Astrocyte of the spinal cord (primary cell): ENCODE measurements at regions not wholly inside any gene's neighbourhood (a gene's known extent, or its start where the extent isn't known, plus 50 kb on each side); places are given as distances from the start of the nearest gene placed in this dataset.

Experiments used
- DNase-seq: peaks from one replicate; pipeline ENCODE4 v3.0.0; 2011; ENCODE audit warnings: low read depth, low spot score
- H3K4me3 ChIP-seq: 2 replicates; pipeline ENCODE4 v1.5.1; 2011; ENCODE audit warnings: low read depth, mild to moderate bottlenecking, low read length, moderate library complexity
- in situ Hi-C: cut with HindIII; loops from 2 replicates; pipeline ENCODE4 v1.10.0; 2017; ENCODE audit warnings: low sequenced_read_pairs
- TF ChIP-seq, protein P1 (sequence below): IDR thresholded peaks from 2 replicates; pipeline ENCODE4 v1.5.1; 2012; ENCODE audit warnings: low read depth, mild to moderate bottlenecking, low read length, inconsistent platforms

GRCh38 chr4:123624959-123625358 is 228.4 kb downstream of the SPRY1 start:
- TF ChIP-seq, protein P1, sequence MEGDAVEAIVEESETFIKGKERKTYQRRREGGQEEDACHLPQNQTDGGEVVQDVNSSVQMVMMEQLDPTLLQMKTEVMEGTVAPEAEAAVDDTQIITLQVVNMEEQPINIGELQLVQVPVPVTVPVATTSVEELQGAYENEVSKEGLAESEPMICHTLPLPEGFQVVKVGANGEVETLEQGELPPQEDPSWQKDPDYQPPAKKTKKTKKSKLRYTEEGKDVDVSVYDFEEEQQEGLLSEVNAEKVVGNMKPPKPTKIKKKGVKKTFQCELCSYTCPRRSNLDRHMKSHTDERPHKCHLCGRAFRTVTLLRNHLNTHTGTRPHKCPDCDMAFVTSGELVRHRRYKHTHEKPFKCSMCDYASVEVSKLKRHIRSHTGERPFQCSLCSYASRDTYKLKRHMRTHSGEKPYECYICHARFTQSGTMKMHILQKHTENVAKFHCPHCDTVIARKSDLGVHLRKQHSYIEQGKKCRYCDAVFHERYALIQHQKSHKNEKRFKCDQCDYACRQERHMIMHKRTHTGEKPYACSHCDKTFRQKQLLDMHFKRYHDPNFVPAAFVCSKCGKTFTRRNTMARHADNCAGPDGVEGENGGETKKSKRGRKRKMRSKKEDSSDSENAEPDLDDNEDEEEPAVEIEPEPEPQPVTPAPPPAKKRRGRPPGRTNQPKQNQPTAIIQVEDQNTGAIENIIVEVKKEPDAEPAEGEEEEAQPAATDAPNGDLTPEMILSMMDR: no peak
- in situ Hi-C loops: no loop called here
- H3K4me3 ChIP-seq: no peak overlapping the region
- DNase-seq: no peak

DNA sequence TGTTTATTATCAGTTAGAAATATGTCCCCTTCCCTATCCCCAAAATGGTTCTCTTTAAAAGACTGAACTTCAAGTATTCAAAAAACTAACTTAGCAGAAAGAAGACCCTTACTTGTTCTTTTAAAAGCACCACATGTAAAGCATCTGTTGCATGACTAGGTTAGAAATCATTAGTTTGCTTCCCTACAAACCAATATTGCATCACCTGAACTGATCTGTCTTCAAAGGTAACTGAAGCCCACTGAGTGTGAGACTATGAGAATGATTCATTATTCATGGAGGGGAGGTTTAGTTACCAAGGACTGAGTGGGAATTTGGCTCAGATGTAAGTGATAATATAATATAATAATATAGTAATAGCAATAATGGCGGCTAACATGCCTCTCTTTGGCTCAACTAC is 231.7 kb downstream of the SPRY1 start:
- TF ChIP-seq, protein P1: no peak
- no peak for DNase-seq
- in situ Hi-C loops: no loop called here
- H3K4me3 ChIP-seq: no peak overlapping the region

DNA sequence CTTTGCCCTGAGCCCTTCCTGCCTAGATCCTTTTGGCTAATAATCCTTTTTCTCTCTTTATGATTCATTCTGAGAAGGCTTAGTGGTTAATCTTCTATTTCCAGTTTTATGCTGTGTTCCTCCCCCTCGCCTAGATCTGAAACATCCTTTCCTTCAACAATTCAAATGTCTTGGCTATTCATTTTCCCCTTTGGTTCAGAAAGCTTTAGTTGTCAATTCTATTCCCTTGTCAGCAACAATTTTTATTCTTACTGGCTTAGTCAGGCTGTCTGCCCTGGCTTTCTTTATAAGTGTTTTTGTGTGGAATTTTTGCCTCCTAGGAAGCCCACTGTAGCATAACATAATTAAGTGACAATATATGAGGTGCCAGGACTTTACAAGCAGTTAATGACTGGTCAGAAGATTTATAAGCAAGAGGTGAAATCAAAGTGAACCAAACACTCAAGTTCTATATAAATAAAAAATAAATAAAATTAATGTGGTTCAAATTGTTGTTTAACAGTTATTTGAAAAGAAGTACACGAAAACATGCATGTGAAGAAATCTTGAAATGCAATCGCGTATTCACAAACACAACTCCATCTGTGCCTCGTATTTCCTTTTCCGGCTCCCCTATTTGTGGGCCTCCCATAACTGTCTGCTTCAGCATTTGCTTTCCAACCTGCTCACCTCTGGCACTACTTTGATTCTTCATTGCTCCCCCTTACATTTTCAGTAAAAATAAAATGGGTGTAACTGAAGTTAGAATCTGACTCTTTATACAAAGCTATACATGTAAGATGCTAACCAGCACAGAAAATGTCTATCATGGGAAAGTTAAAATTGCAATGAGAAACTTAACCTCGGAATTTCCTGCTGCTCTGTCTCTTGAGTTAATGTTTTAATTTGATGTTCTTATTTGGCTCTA is 235.4 kb downstream of the SPRY1 start:
- no peak for DNase-seq

DNA sequence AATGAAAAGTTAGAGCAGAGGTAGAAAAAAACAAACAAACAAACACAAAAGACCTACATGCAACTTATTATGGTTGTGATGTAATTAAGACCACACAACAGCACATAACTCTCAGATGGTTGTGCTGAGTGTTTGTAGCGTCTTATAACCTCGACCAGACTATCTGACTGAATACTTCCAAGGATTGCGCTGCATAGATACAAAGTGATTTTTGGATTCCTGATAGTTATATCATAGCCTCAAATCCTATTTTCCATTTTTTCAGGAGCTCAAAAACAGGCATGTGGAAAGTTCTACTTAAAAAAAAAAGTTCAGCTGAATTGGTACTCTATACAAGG is 236.1 kb downstream of the SPRY1 start:
- in situ Hi-C loops: no loop called here
- no peak for DNase-seq
- H3K4me3 ChIP-seq: no peak overlapping the region
- TF ChIP-seq, protein P1: no peak

More for the DNA sequence above, 235.4 kb downstream of the SPRY1 start:
- TF ChIP-seq, protein P1: no peak
- in situ Hi-C loops: no loop called here
- no peak overlapping the region for H3K4me3 ChIP-seq

DNA sequence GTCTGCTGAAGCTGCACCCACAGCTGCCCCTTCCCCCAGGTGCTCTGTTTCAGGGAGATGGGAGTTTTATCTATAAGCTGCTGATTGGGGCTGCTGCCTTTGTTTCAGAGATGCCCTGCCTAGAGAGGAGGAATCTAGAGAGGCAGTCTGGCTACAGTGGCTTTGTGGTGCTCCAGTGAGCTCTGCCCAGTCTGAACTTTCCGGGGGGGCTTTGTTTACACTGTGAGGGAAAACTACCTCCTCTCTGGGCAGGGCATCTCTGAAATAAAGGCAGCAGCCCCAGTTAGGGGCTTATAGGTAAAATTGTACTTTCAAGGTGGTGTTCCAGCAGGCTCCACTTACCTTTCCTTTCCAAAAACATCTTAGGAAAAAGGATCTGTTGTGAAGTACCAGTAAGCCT is 242.2 kb downstream of the SPRY1 start:
- no peak for DNase-seq
- TF ChIP-seq, protein P1: no peak
- in situ Hi-C loops: no loop called here
- H3K4me3 ChIP-seq: no peak overlapping the region

DNA sequence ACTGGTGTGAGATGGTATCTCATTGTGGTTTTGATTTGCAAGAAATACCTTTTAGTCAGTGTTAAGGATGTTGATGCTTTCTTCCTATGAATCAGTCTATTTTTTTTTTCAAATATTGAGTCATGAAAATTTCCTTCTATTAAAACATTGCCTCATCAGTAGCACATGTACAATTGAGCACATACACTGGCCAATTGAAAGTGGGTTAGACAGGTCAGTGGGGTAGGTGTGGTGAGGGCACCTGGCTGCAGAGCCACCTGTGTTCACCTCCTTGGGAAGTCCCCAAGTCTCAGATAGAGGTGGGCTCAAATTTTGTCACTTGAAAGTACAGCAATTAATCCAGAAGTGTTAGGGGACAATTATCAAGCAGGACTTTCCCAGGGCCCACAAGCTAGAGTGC is 243.7 kb downstream of the SPRY1 start:
- in situ Hi-C loops: no loop called here
- TF ChIP-seq, protein P1: no peak
- DNase-seq: no peak
- no peak overlapping the region for H3K4me3 ChIP-seq
